Keratinocyte (primary cell): ENCODE measurements at regions not wholly inside any gene's neighbourhood (a gene's known extent, or its start where the extent isn't known, plus 50 kb on each side); places are given as distances from the start of the nearest gene placed in this dataset.

Experiments used
- EZH2 ChIP-seq: IDR thresholded peaks from one replicate; pipeline ENCODE4 v1.6.1; 2012; ENCODE audit warnings: inconsistent platforms, mild to moderate bottlenecking, low read length, moderate library complexity
- TF ChIP-seq, protein P1 (sequence below), 3 experiments: IDR thresholded peaks in 1 of 3; conservative IDR thresholded peaks in 1 of 3; optimal IDR thresholded peaks in 1 of 3; 2 replicates in 2 of 3; 3 replicates in 1 of 3; pipeline versions ENCODE3 to v1.5.1; 2011; ENCODE audit warnings: low read length in 3 of 3, mild to moderate bottlenecking in 3 of 3, moderate library complexity in 2 of 3, control low read depth in 1 of 3, inconsistent platforms in 1 of 3; ENCODE audit not compliant: insufficient read depth in 2 of 3; ENCODE audit errors: extremely low read depth in 1 of 3

DNA sequence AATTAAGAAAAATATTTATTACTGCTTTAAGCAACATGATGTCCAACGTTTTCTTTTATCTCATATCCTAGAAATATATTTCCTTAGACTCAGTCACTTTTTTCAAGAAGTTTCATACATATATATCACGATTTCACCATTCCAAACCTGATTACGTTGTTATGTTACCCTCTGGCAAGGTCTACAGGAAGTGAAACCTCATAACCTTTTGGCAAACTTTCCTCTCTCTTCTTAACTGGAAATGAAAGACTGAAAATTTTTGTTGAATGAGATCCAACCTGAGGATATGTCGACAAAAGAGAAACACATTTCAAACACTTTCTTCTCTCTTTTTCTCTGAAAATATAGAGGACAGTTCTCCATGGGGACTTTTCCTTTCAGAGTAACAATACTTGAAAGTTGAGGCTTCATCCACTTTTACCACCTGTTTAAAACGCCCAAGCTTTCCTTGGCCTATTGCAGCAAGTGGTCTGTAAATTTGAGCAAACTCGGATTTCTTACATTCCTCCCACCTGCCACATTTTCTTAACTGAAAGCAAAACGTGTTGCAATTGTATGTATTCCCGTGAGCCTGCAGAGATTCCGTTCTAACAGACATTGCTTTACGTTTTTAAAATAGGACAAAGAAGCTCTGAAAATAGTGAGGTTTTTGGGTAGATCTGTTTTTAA lies 298.1 kb downstream of the CETN3 start:
- TF ChIP-seq, protein P1, sequence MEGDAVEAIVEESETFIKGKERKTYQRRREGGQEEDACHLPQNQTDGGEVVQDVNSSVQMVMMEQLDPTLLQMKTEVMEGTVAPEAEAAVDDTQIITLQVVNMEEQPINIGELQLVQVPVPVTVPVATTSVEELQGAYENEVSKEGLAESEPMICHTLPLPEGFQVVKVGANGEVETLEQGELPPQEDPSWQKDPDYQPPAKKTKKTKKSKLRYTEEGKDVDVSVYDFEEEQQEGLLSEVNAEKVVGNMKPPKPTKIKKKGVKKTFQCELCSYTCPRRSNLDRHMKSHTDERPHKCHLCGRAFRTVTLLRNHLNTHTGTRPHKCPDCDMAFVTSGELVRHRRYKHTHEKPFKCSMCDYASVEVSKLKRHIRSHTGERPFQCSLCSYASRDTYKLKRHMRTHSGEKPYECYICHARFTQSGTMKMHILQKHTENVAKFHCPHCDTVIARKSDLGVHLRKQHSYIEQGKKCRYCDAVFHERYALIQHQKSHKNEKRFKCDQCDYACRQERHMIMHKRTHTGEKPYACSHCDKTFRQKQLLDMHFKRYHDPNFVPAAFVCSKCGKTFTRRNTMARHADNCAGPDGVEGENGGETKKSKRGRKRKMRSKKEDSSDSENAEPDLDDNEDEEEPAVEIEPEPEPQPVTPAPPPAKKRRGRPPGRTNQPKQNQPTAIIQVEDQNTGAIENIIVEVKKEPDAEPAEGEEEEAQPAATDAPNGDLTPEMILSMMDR (optimal IDR thresholded peaks at IDR 0.05 in 1 of 3, IDR thresholded peaks at IDR 0.05 in 1 of 3, conservative IDR thresholded peaks at IDR 0.05 in 1 of 3; ENCODE audit: extremely low read depth in 1 of 3, insufficient read depth in 2 of 3, low read length in 3 of 3) = no peak
- no peak for TF ChIP-seq EZH2
